AML-193 (cell line): ENCODE measurements at regions not wholly inside any gene's neighbourhood (a gene's known extent, or its start where the extent isn't known, plus 50 kb on each side); places are given as distances from the start of the nearest gene placed in this dataset.

Experiments
- DNase-seq, 2 experiments: peaks; one replicate each; lab custom pipeline; 2025; lab: John Stamatoyannopoulos, UW

DNA sequence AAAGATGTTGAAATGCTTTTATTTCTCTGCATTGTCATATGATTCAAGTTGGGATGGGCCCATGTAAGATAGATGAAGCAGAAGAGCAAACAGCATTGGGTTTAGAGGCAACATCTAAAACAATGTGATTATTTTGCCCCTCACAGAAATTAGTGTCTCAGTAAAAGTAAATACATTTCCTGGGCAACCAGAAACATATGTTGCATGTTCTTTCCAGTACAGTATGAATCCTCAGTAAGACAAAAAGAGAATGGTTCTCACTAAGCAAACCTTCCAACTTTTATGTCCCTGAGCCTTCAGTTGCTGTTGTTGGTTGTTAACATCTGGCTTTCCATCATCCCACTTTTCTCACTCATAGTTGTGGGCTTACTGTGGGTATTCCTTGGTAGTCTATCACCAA lies 222.5 kb upstream of the PRPS1L1 start:
- no peak for DNase-seq

DNA sequence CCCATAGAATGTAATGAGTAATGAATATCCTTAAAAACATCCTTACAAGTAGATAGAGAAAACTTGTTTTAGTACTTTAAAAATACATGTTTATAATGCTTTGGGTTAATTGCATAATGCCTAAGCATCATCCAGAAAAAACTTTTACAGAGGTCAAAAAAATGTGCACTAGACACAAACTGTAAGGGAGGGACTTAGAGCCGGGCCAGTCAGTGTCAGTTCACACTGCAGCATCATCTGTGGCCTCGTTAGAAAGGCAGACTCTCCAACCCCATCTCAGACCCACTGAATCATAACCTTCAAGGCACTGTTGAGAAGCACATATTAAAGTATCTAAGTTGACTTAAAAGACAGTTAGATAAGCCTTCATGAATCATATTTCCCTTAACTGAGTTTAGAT lies 230.1 kb upstream of the PRPS1L1 start:
- DNase-seq = no peak

DNA sequence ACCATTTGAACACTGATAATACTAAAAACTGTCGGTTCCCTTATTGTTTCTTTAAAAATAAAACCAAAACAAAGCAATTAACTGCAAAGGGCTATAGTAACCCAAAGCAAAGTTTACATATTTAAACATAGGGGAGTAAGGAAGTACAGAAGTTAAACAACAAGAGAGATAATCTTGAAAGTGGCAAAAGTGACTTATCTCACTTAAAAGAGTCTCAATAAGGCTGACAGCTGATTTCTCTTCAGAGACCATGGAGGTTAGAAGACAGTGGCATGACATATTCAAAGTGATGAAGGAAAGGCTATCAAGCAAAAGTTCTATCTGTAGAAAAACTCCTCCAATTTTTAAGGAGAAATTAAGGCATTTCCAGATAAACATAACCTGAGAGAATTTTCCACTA lies 233.5 kb upstream of the HDAC9 start:
- no peak for DNase-seq

DNA sequence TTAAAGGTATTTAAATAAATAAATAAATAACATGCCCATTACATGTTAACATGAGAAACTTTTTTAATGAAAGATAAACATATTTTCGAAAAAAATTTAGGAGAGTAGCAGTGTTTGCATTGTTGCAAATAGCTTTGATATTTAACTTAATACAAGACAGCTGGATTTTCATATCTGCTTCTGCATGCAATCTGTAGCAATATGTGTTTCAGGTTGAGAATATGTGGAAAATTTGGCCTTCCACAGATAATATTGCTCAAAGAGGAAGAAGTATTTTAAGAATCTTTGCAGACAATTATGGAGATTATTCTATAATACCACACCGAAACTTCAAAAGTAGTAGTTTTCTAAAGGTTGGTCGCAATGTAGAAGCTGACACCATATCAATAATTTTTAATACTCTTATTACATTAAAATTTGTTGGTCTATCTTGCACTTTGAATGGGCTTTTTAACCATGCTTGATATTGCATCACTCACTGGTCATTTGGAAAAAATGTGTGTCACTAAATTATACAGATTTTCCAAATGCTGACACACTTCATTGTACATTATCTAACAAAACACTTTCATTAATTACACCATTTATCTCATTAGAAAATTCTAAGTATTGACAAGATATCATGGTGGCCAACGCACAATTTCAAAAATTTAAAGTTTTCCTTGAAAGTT lies 229.8 kb upstream of the HDAC9 start:
- DNase-seq = no peak

DNA sequence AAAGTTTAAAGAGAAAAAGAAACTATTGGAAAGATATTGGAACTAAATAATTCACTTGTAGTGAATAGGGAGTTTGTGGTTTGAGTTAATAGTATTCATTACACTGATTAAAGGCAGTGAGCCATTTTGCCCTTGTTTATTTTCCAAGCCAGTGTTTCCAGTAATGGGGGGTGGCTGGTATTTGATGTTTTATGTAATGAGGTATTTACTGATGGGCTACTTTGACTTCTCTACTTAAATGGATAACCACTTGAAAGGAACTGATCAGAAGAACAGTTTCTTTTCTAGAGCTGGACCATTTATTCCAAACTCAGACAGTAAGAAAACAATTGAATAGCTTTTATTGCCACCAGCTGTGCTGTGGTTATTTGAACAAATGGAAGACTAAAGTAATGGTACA lies 227.0 kb upstream of the HDAC9 start:
- no peak for DNase-seq

DNA sequence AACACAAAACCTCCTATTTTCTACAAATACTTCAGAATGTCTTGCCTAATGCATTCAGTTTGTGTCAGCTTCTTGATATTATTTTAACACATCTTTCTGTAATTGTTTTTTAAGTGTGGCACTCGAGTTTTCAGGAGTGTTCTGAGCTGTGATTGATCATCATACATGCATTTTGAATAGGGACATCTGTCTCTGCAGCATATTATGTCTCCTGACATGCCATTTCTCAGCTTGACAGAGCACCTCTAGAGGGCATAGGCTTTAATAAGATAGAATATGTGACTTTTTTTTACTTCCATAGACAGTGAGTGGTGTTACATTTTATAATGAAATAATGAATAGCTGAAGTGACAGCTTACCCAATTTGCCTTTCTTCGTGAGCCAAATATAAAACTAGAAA lies 219.2 kb upstream of the HDAC9 start:
- DNase-seq = no peak

DNA sequence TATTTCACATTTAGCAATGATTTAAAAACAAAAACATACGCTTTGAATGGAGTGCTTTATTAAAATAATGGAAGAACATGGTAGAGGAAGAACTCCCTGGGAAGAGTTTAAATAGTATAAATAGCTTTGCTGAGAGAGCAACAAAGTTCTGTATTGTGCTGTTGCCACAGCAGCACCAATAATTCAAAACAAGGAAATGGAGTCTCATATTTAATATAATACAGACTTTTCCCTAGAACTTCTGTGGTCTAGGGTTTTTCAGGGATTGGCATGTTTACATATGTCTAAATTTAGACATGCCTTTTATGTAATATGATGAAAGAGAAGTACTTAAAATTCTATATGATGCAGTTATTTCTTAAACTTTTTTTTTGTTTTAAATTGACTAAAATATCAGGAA lies 217.2 kb upstream of the HDAC9 start:
- DNase-seq = no peak

DNA sequence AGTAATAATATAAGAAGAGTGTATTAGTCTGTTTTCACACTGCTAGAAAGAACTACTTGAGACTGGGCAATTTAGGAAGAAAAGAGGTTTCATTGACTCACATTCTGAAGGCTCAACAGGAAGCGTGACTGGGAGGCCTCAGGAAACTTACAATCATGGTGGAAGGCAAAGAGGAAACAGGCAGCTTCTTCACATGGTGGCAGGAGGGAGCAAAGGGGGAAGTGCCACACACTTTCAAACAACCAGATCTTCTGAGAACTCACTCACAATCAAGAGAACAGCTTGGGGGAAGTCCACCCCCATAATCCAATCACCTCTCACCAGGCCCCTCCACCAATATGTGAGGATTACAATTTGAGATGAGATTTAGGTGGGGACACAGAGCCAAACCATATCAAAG lies 212.5 kb upstream of the HDAC9 start:
- DNase-seq = no peak

DNA sequence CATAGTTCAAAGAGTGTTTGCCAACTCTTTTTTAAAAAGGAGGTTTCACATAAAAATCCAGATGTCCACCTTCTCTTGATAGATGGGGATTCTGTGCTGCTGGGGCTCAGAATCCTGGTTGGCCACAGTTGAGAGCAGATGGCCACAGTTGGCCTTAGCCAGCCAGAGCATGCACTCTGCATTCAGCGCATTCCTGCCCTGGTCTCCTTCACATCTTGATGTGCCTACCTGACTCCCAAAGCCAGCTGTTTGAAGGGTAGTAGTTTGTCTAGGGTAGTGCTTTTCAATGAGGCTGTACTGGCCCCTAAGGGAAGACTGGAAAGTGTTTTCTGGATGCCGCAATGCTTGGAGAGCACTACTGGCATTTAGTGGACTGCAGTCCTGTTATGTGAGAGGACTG lies 208.1 kb upstream of the HDAC9 start:
- DNase-seq = no peak

DNA sequence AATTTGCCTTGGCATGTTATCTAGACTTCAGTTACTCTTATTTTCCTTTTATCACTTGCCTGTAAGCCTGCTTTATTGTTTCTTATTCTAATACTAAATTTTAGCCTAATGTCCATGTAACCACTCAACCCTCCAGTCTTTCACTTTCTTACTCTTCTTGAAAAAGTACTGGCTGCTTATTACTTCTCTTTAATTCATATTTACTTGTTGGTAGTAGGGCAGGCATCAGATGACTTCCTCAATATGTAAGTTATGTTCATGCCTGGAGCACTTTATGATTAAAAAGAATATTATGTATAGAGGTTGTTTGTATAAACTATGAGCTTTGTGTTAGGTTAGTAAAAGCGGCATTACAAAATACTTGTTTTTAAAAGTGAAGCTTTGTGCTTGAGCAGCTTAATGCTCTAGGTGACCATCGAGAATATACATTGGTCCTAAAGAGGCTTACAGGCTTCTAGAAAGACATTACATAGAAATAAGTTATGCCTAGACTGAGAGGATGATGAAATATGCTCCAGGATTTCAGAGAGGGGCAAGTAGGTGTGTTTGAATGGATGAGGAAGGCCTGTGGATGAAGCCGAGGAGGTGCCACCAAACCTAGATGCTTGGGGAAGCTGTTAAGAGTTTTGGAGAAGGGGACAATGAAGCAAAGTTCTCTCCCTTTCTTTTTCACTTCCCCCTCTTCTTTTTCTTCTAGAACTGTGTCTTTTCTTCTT lies 207.1 kb upstream of the HDAC9 start:
- DNase-seq = no peak

DNA sequence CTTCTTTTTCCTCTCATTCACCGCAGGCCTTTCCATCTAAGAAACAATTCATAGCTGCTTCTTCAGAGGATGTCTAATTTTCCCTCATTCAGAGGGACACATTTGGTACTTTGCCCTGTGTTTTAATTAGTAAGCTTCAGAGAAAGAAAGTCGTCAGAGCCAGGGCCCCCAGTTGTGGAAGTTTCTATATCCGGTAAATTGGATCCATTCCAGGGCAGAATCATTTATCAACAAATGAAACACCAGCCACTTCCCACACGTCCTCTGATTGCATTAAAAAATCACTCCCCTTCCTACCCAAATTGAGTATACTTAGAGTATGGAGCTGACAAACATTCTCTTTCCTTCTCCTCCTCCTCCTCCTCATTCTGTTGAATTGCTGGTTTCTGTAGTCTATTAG lies 205.8 kb upstream of the HDAC9 start:
- no peak for DNase-seq

DNA sequence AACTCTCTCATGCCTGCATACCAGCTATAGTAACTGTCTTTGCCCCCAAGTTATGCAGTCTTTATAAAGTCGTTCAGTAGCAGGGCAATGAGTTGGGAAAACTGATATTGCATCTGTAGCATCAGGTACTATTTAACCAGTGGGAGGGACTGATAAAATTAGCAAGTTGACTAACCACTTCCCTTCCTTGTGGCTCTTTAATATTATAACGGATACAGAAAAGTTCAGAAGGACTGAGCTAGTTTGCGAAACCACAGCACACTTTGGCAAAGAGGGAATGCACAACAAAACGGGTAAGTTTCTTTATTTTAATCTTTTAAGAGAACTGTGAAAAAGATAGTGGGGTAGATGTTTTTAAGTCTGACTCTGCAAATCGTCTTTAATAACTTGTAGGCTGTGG lies 205.3 kb upstream of the HDAC9 start:
- DNase-seq = peak; percentile 69

DNA sequence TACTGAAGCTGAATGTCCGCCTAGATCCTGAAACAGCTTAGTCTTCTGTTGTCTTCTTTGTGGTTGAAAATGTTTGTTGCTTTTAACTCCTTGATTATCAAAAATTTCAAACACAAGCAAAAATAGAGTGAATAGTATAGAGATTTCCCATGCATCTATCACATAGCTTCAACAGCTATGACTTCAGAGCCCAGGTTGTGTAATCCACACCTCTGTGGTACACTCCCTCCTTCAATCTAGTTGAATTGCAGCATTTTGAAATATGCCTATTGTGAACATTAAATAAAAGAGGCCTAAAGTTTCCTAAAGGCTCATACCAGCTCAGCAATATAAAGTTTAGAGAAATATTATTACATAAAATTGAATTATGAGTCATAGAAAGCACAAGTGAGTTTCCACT lies 204.7 kb upstream of the HDAC9 start:
- peak; percentile 60 to 66 for DNase-seq

DNA sequence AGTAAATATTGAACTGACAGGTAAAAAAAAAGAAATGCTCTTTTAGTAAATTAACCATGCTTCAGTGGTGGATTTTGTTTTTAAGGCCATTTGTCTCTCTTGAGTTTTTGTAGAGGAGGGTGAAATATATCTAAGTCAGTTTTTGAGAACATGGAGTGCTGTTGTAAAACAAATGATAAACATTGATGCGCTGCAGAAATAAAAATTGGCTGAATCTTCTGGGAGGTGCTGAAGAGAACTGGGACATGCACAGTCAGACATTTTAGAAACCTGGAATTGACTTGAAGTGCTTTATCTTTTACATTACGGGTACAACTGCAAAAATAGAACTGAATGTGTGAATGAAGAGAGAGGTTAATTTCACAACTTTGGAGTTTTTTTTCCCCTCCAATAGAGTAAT lies 203.0 kb upstream of the HDAC9 start:
- DNase-seq = no peak

DNA sequence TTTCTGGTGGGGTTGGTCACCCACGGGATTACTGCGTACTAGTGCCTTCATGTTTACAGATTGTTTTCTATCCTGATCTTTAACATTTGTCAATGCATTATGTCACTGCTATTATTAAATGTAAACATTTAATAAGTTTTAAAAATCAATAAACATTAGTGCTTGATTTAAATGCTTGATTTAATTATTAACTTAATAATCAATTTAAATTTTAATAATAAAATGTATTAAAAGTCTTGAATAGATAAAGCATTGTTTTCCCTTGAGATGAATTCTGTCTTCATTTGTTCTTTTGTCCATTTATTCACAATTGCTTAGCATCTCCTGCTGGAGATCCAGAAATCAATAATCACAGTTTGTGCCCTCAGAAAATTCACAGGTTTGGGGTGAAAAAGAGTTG lies 201.8 kb upstream of the HDAC9 start:
- no peak for DNase-seq

DNA sequence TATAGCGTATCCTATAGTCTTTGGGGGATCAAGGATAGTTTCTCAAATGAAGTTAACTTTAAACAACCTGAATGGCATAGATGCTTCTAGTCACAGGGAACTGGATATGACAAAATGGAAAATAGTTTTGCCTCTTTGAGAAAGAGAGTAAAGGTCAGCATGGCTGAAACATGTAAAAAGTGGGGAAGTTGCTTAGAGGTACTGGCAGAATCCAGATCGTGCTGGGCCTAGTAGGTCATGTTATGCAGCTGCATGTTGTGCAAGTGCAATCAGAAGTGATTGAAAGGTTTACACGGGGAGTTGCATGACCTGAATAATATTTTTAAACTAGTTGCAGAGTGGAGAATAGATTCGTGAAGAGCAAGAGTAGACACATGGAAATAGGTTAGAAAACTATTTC lies 201.1 kb upstream of the HDAC9 start:
- peak in 1 of 2 experiments; percentile 24 for DNase-seq

DNA sequence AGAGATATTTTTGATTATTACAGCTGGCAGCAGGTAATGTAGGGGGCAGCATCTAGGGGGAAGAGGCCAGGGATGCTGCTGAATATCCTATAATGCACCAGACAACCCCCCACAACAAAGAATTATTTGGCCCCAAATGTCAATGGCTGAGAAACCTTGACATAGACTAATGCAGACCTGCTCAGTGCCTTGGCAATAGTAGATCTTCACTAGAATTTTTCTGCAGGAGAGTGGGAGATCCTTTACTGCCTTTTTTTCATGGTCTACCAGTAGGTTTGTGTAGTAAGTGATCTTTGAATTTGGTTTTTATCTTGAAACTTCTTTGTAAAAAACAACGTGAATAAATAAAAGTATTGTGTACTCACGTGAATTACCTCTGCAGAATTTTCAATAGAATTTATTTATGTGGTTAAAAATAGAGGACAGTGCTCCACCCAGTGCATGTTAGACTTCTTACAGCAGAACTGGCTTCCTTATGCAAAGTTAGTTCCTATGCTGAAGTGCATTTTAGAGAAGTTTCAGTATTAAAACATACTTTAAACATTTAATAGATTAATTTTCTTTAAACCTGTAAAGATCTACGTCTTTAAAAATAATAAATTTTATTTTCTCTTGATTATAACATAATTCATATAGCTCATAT lies 199.6 kb upstream of the HDAC9 start:
- DNase-seq = peak; percentile 15 to 24

DNA sequence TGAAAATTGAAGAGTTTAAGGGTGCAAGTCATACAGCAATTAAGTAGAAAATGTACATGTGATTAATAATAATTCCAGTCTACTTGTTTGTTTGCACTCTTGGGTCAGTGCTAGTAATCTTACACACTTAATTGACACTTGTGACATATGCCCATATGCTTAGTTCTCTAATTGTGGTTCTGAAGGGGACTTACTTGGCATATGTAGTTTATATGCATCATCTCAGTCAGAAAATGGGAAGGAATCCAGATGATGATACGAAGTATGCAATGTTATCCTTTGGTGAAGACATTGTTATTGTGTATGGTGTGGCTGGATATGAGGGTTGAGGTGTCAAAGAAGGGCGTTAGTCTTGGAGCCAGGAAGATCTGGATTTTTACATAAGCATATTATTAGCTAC lies 193.5 kb upstream of the HDAC9 start:
- DNase-seq = no peak

DNA sequence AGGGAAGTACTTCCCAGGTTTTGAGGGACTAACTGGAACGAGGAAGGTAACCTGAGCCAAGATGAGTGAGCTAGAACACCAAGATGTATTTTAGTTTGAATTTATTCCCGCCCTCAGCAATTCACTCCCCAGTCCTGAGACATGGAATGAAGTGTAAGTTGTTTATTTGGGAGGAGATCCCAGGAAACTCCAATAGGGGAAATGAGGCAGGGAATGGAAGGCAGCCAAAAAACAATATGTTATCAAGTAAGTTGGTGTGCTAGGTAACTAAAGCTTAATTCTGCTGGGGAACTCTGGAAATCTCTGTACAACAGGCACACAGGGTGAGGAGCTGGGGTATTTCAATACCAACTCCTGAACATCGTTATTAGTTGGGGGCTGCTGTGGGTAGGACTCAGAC lies 189.7 kb upstream of the HDAC9 start:
- DNase-seq = no peak

DNA sequence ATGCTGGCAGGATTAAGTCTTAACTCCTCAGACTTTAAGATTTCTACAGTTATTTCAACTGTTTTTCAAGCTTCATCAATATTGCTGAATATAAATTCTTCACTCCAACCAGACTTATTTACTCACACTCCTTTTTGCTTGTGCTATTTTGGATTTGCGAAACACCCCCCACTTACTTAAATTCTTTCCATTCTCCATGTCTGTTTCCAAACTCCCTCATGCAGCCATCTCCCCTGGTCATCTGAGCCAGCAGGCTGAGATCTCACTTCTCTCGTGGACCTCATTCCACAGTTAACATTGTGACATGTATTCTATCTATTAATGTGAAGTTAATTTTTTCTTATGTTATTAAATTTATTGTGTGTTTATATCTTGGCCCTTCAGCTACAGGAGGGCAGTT lies 188.9 kb upstream of the HDAC9 start:
- no peak for DNase-seq

DNA sequence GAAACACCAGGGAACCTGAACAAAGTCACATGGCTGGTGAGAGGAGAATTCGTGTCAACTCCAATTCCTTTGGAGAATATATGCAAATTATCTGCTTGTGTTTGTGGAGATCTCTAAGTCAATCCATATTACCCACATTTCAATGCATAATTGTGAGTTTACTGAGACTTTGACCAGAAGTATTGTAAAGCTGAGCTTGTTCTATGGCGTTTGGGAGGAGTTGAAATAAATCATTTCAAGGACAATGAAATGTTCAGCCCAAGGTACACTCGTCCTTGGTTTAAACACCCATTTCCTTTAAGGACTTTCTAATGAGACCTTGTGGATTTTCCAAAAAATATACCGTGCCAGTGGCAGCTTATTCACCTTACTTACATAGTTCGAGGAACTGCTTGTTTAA lies 186.6 kb upstream of the HDAC9 start:
- no peak for DNase-seq

DNA sequence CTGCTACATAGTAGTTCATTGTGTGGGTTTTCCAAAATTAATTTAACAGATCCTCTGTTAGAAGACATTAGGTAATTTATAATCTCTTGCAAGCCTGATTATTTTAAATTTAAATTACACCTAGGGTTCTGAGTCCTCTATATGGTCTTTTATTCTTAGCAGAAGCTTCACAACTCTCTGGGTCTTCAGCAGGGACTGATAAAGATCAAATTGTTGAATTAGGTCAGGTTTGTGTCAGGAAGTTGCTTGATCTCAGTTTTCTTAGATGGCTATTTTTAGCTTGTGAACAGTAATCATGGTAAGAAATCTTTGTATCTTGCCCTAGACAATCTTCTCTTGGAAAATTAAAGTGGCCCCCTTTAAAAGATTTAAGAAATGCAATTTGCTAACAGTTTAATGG lies 183.1 kb upstream of the HDAC9 start:
- no peak for DNase-seq

DNA sequence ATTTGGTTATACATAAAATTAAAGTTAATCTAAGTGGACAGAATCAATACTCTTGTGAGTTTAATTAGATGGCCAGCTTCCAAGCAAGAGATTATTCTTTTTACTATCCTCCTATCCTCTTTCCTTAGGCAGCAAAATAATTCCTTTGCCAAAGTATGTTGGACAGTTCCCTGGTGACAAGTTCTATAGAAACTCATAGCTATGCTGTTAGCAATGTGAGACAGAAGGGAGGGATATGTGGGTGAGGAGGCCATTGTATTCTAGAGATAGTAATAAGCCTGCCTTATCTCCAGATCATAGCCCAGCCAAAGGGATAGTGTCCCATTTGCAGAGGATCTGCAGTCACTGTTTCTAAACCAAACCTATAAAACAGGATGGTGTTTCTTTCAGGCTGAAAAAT lies 181.6 kb upstream of the HDAC9 start:
- DNase-seq = no peak

DNA sequence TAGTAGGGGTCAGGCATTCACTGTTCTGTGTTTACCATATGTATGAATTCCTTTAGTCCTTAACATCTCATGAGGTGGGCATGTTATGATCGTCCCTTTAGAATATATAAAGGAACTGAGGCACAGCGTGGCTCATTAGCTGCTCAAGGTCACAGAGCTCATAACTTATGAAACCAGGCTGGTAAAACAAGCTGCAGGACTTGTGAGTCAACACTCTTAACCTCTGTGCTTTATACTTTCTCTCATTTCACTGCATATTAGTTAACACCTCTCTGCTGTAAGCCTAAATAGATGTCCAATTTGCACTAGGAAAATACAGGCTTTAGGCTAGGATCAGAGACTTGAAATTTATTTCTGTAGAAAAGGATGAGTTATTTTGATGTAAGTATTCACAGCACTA lies 180.3 kb upstream of the HDAC9 start:
- DNase-seq = no peak
